Sigmoid colon (tissue), 6 donors: ENCODE measurements at regions not wholly inside any gene's neighbourhood (a gene's known extent, or its start where the extent isn't known, plus 50 kb on each side); places are given as distances from the start of the nearest gene placed in this dataset.

Source experiments
- DNase-seq: peaks from one replicate; pipeline ENCODE4 v3.0.0-alpha.2; 2019
- H3K27ac ChIP-seq, 4 donors: fragments of 200-600 bp; sonication (generic); one replicate each; pipeline ENCODE4 v1.5.1; 2016 to 2019; ENCODE audit warnings: mild to moderate bottlenecking in 1 of 4
- H3K27me3 ChIP-seq, 3 donors: fragments of 200-600 bp; sonication (generic); one replicate each; pipeline ENCODE4 v1.5.1; 2019; ENCODE audit warnings: mild to moderate bottlenecking in 1 of 3
- H3K36me3 ChIP-seq, 4 donors: fragments of 200-600 bp; sonication (generic); one replicate each; pipeline ENCODE4 v1.5.1; 2016 to 2019
- H3K4me1 ChIP-seq, 4 donors: fragments of 200-600 bp; sonication (generic); one replicate each; pipeline ENCODE4 v1.5.1; 2017 to 2019
- H3K4me3 ChIP-seq, 4 donors: fragments of 200-600 bp; sonication (generic); one replicate each; pipeline ENCODE4 v1.5.1; 2017 to 2019; ENCODE audit warnings: mild to moderate bottlenecking in 2 of 4, moderate library complexity in 1 of 4
- H3K9me3 ChIP-seq, 4 donors: fragments of 200-600 bp in 3 of 4; sonication (generic) in 3 of 4; one replicate each; pipeline versions ENCODE4 v1.5.1 to v1.6.1; 2013 to 2019
- CTCF ChIP-seq, 4 experiments: fragments of 450-650 bp in 3 of 4; fragments of 200-600 bp in 1 of 4; IDR thresholded peaks; one replicate each; pipeline ENCODE4 v1.5.1; 2016 to 2019; ENCODE audit warnings: antibody characterized with exemption in 4 of 4, mild to moderate bottlenecking in 3 of 4, moderate library complexity in 2 of 4
- EP300 ChIP-seq, 4 donors: sonication (generic); formaldehyde crosslinking; IDR thresholded peaks; one replicate each; pipeline ENCODE4 v1.6.1; 2017; ENCODE audit warnings: antibody characterized with exemption in 4 of 4
- POLR2A ChIP-seq, 2 donors: fragments of 450-650 bp; IDR thresholded peaks; one replicate each; pipeline ENCODE4 v1.6.1; 2016; ENCODE audit warnings: antibody characterized with exemption in 2 of 2, mild to moderate bottlenecking in 2 of 2, moderate library complexity in 2 of 2
- POLR2AphosphoS5 ChIP-seq, 4 donors: sonication (generic); formaldehyde crosslinking; IDR thresholded peaks; one replicate each; pipeline ENCODE4 v1.6.1; 2017; ENCODE audit warnings: antibody characterized with exemption in 4 of 4
- WGBS, 2 donors: extraction: QIAGEN DNeasy Blood & Tissue Kit; methylation state at CpG; one replicate each; pipeline ENCODE4 v1.1.7; 2013; 5-methylcytosine and 5-hydroxymethylcytosine counted together
- intact Hi-C: fragments of 100-400 bp; cut with DNase I; formaldehyde crosslinking; loops from one replicate; pipeline ENCODE4 v1.15.1; 2023
- donor health status: healthy with polysubstance abuse.
- donor health status: healthy.

- Histone ChIP-seq H3K4me3 (no peak overlapping the region), H3K9me3 (no peaks in the 10 kb centered on the region), H3K36me3 (no peaks in the 10 kb centered on the region), H3K4me1 (peaks cover 0 to 11% (median 4%) of the 10 kb centered on the region in 4 donors), H3K27me3 (no peaks in the 10 kb centered on the region), H3K27ac (no peak overlapping the region)
- TF ChIP-seq CTCF (IDR thresholded peaks at IDR 0.05): no peak
- no peak for TF ChIP-seq POLR2AphosphoS5 (IDR thresholded peaks at IDR 0.05)
- TF ChIP-seq POLR2A (IDR thresholded peaks at IDR 0.05): no peak
- TF ChIP-seq EP300 (IDR thresholded peaks at IDR 0.05): no peak
- intact Hi-C loops: no loop called here
- WGBS, 2 donors: 89 to 94% methylated on average over 1 of the region's 1 CpG
- no peak for DNase-seq
Observed at GRCh38 chr2:234821946-234822475, 129.8 kb upstream of the SH3BP4 start.

GRCh38 chr2:234818937-234819336 is 132.9 kb upstream of the SH3BP4 start:
- Histone ChIP-seq H3K4me3 (no peak overlapping the region), H3K4me1 (peaks cover 0 to 8% (median 2%) of the 10 kb centered on the region in 4 donors), H3K36me3 (no peaks in the 10 kb centered on the region), H3K27ac (no peak overlapping the region), H3K9me3 (no peaks in the 10 kb centered on the region), H3K27me3 (no peaks in the 10 kb centered on the region)
- intact Hi-C loops: no loop called here
- TF ChIP-seq POLR2AphosphoS5 (IDR thresholded peaks at IDR 0.05): no peak
- no peak for TF ChIP-seq POLR2A (IDR thresholded peaks at IDR 0.05)
- TF ChIP-seq CTCF (IDR thresholded peaks at IDR 0.05): no peak
- TF ChIP-seq EP300 (IDR thresholded peaks at IDR 0.05): no peak
- DNase-seq: no peak
- 77 to 89% methylated on average over 3 of the region's 3 CpGs for WGBS, 2 donors

- intact Hi-C loops: no loop called here
- DNase-seq: no peak
- TF ChIP-seq POLR2AphosphoS5 (IDR thresholded peaks at IDR 0.05) (no peak), EP300 (IDR thresholded peaks at IDR 0.05) (no peak), CTCF (IDR thresholded peaks at IDR 0.05) (no peak), POLR2A (IDR thresholded peaks at IDR 0.05) (no peak)
- Histone ChIP-seq H3K4me3 (no peak overlapping the region), H3K9me3 (no peaks in the 10 kb centered on the region), H3K4me1 (no peaks in the 10 kb centered on the region), H3K36me3 (no peaks in the 10 kb centered on the region), H3K27me3 (no peaks in the 10 kb centered on the region), H3K27ac (no peak overlapping the region)
- 75 to 81% methylated on average over 10 of the region's 10 CpGs for WGBS, 2 donors
Observed at GRCh38 chr2:234816491-234816890, 135.3 kb upstream of the SH3BP4 start.

- Histone ChIP-seq H3K4me3 (no peak overlapping the region), H3K4me1 (no peaks in the 10 kb centered on the region), H3K27ac (no peak overlapping the region), H3K27me3 (no peaks in the 10 kb centered on the region), H3K9me3 (no peaks in the 10 kb centered on the region), H3K36me3 (no peaks in the 10 kb centered on the region)
- DNase-seq: no peak
- TF ChIP-seq POLR2AphosphoS5 (IDR thresholded peaks at IDR 0.05) (no peak), EP300 (IDR thresholded peaks at IDR 0.05) (no peak)
- intact Hi-C loops: no loop called here
- 79 to 86% methylated on average over 4 of the region's 4 CpGs for WGBS, 2 donors
Observed at GRCh38 chr2:234816056-234816455, 135.8 kb upstream of the SH3BP4 start.

- DNase-seq: no peak
- Histone ChIP-seq H3K27ac (no peak overlapping the region), H3K4me3 (no peak overlapping the region), H3K9me3 (no peaks in the 10 kb centered on the region), H3K27me3 (no peaks in the 10 kb centered on the region), H3K4me1 (no peaks in the 10 kb centered on the region), H3K36me3 (no peaks in the 10 kb centered on the region)
- TF ChIP-seq POLR2A (IDR thresholded peaks at IDR 0.05) (no peak), POLR2AphosphoS5 (IDR thresholded peaks at IDR 0.05) (no peak), EP300 (IDR thresholded peaks at IDR 0.05) (no peak), CTCF (IDR thresholded peaks at IDR 0.05) (no peak)
- intact Hi-C loops: no loop called here
- WGBS, 2 donors: 82 to 85% methylated on average over 5 of the region's 5 CpGs
Observed at GRCh38 chr2:234814374-234814773, 137.4 kb upstream of the SH3BP4 start.
